HG03439 (cell line): ENCODE measurements at regions not wholly inside any gene's neighbourhood (a gene's known extent, or its start where the extent isn't known, plus 50 kb on each side); places are given as distances from the start of the nearest gene placed in this dataset.
"Not testable (repeated sequence)": the region's sequence is repeated elsewhere in the genome, so short reads cannot be mapped to it uniquely, and the experiment has no call there.

Experiments used
- ATAC-seq: cut with Tn5 transposase; IDR thresholded peaks from one replicate; pipeline ENCODE4 v1.9.1; 2021; ENCODE audit warnings: mild to moderate bottlenecking, moderate library complexity; ENCODE audit not compliant: unreplicated experiment

DNA sequence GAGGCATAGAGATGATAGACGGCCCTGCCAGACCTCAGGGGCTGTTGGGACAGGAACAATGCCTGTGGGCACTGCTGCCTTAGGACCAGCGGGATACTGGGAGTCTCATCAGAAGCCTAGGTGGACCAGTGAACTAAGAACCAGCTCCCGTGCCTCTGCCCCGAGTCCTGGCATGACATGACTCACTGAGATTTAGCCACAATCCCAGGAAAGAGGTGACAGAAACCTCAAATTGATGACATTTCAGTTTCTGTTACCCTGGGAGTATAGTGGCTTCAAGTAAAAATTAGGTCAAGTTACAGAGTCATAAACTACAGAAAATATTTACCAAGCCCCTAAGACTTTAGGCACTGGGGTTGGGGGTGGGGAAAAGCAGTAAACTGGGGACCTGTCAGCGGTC lies 74.6 kb upstream of the GADD45A start:
- peak; percentile 15 for ATAC-seq

GRCh38 chr1:67611846-67612245 lies 73.2 kb upstream of the GADD45A start:
- ATAC-seq: no peak

GRCh38 chr1:67612788-67613241 lies 72.2 kb upstream of the GADD45A start:
- ATAC-seq: no peak

- not testable (repeated sequence) for ATAC-seq
Measured at GRCh38 chr1:67613479-67613878, 71.5 kb upstream of the GADD45A start.

DNA sequence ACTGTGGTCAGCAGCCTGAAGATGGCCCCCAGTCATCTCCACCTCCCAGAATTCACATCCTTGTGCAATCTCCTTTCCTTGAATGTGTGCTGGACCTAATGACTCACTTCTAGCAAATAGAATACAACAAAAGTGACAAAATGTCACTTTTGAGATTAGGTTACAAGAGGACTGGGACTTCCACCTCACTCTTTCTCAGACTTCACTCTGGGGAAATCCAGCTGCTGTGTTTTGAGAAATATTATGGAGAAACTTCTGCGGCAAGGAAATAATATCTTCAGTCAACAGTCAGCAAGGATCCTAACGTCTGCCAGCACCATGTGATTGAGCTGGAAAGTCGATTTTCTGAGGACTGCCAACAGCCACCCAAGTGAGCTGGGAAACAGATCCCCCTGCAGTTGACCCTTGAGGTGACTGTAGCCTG lies 70.5 kb upstream of the GADD45A start:
- ATAC-seq: no peak

GRCh38 chr1:67615886-67616285 lies 69.1 kb upstream of the GADD45A start:
- no peak for ATAC-seq

DNA sequence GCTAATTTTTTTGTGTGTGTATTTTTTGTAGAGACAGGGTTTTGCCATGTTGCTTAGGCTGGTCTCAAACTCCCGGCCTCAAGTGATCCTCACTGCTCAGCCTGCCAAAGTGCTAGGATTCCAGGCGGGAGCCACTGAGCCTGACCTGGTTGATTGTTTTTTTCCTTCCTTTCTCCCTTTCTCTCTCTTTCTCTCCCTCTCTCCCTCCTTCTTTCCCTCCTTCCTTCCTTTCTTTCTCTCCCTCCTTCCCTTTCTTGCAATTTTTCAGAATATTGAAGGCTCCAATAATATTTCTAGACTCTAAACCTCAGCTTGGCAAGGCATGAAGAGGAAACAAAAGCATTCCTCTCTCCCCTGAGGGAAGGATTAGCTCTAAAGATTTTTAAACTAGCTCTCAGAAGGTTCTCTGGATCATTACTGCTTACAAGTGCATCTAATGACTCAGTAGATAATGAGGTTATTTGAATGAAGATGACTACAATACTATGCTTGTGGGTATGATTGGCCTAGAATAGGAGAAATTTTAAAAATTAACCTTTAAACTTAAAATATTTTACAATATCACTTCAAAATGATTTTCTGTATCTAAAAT lies 68.5 kb upstream of the GADD45A start:
- ATAC-seq: no peak

DNA sequence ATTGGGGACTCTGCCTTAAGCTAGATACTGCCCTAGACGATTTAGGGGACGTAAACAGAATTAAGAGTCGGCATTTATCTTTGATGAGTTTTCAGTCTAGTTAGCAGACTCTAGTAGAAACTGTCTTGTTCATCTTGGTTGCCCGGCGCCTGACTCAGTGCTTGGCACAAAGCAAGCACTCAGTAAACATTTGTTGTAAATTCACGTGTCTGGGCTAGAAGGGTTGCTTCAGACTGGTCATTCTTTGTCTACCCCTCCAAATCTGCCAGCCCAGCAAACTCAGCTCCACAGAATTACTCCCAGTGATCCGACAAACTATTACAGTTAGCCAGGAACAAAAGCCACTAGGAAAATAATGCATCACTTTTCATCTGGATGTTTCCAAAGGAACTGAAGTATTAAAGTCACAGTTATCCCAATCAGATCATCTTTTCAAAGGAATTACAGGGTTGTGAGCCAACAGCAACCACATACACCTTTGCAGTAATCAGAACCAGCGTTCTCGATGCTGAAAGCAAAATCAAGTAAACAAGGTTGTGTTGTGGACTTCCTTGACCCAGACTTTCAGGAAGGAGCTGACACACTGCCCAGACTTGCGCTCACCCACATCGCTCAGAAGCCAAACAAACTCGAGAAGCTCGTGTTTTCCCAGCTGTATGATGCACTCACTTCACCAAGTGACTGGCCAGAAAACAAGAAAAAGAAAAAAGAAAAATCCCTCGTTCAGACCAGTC lies 66.5 kb upstream of the GADD45A start:
- ATAC-seq: no peak

DNA sequence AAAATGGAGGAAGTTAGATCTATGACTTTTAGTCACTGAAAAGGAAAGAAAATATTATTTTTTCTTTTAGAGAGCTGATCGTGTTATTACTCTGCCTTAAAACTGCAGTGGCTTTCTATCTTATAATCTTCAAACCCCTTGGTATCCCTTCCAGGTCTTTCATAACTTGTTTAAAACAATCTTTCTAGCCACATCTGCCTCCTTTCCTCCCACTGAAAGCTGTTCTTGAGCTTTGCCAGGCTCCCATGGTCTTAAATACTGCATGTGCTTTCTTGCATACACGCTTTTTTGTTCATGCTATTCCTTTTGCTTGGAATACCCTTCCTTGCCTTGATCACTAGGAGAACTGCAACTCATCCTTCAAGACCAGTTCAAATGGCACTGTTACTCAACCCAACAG lies 65.9 kb upstream of the GADD45A start:
- no peak for ATAC-seq

- no peak for ATAC-seq
Measured at GRCh38 chr1:67623906-67624305, 61.1 kb upstream of the GADD45A start.

DNA sequence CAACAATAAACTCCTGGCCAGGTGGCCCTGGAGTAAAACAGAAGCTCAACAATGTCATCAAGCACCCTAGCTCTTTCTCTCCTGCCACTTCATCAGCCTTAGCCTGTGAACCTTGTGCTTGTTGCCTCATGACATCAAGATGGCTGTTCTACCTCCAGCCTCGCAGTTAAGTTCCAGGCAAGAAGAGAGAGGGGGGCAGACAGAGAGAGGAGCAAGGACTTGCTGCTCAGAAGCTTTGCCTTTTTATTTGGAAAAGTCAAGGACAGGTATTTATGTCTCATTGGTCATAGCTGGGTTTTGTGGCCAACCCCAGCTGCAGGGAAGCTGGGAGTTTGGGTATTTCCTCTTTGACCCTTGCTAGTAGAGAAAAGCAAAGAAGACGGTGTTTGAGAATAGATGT lies 60.3 kb upstream of the GADD45A start:
- ATAC-seq: no peak

DNA sequence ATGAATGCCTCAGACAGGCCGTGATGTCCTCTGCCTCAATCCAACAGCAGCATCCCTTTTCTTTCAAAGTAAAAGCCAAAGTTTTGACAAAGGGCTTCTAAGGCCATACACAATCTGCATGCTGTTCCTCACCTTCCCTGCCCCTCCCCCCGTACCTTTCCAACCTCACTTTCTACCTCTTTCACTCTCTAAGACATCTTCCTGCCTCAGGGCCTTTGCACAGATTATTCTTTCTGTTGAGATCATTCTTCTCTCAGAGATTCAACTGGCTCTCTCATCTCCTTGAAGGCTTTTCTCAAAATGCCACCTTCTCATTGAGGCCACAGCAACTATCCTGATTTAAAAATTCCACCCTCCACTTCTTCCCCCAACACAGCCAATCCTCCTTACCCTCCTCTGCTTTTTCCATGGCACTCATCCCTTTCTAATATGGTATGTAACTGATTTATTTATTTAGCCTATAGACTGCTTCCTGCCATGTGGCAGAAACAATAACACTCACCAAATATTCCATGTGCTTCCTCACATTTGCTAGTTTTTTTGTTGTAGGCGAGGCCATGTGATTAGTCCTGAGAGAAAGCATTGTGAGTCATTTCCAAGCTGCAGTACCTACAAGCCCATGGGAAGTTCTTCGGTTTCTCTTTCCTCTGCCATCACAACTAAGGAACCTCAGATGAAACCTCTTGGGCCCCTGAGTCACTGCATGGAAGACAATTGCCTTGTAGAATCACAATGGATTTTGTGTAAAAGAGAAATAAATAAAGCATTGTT lies 58.7 kb upstream of the GADD45A start:
- ATAC-seq: no peak

DNA sequence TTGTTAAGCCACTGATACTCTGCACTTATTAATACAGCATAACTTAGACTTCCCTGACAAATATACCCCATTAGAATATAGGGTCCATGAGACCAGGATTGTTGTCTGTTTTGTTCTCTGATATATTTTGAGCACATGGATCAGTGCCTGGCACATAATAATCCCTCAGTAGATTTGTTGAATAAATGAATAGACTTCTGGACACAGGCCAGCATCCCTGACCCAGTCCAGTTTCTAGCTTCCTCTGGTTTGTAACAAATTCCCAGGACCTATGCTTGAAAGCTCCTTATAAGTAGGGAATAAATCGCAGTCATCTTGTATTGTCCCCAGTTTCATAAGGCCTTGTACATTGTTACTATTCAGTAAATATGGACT lies 58.2 kb upstream of the GADD45A start:
- no peak for ATAC-seq

DNA sequence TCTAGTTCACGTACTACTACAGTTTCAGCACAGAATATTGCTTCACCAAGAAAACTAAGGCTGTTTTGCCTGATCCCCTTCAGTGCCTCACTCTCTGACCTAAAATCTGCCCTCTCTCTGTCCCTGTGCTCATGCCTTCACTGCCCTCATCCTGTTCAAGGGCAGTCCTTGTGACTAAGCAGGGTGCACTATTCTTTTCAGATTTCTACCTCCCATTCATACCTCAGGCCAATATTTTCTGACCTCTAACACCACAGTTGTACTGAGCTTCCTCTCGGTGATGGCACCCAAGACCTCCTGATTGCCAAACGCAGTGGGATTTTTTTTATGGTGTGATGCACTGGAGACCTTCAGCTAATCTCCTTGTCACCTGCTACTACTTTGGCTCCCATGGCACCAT lies 57.7 kb upstream of the GADD45A start:
- no peak for ATAC-seq

GRCh38 chr1:67627906-67628305 lies 57.1 kb upstream of the GADD45A start:
- no peak for ATAC-seq

- no peak for ATAC-seq
Measured at GRCh38 chr1:67629370-67630075, 55.5 kb upstream of the GADD45A start.

DNA sequence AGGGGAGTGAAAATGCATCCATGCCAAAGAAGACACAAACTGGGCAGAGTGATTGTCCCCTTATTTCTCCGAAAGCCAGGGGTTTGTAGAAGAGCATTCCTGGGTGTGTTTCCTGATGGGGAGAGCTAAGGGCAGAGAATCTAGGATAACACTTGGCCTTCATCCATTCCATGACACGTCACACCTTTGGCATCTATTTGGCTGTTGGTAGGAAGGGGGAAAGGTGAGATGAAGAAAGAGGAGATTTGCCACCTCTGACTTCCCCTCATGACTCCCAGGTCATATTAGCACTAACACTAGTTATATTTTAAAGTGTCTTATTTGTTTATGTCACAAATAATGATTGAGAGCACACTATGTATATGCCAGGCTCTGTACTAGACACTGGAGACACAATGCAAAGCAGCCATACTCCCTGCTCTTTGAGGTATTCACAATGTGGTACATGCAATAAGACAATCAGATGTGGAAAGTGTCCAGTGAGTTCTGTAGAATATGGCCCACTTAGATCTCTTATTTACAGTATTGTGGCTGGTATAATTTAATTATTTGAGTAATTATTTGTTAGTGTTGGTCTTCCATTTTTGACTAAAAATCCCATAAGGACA lies 54.5 kb upstream of the GADD45A start:
- no peak for ATAC-seq

GRCh38 chr1:67632356-67632755 lies 52.6 kb upstream of the GADD45A start:
- no peak for ATAC-seq

DNA sequence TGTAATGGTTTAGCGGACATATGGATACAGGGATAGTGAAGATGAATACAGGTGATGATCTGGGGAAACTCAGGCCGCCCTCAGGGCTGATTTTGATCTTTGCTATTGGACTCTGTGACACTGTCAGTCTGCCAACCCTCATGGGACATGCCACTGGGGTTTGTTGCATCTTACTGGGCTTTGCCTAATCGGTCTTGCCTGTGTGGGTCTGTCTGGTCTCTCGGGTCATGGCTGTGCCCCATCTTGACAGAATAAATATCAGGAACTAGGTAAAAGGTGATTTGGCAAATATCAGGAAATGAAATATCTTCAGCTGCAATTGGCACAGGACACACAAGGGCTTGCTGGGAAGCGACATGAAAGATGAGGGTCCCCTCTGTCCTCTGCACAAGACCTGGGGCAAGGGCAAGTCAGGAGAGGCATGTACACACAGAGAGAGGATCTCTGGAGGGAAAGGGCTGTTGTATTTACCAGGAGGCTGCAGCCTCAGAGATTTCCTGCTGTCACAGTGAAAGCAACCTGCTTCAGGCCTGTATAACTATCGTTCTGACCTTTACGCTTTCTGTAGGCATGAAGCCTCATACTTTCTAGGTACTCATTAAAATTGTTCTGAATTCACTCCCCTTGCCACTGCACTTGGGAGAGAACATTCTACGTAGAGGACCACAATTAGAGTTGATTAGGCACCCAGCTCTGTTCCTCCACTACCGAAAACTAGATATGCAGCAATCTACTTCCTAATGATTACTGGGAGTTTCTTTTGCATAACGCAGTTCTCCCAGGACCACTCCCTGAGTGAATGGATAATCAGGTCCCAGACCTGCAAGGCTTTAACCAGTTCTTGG lies 52.0 kb upstream of the GADD45A start:
- ATAC-seq: no peak

DNA sequence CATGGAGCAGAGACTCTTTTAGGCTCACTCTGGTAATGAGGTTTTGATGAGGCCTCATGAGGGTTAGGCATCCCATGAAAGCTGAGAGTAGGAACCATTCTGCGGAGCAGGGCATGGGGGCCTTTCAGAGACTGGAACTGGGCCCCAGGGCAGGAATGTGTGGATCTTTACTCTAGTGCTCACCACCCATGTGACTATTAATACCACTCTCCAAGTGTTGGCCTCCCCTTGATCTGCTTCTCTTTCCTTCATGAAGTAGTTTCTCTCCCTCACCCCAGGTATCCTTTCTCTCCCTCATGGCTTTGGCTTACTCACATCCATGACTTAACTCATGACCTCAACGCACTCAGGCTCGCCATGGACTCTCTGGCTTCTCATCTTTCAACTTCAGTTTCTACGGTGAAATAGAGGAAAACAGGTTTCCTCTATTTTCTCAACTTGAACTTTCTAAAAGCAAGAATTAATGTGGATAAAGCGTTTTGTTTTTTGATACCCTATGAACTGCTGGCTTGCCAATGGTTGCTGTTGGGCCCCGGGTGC lies 50.5 kb upstream of the GADD45A start:
- ATAC-seq: no peak
